Left kidney (tissue), 1 donor: ENCODE measurements at regions not wholly inside any gene's neighbourhood (a gene's known extent, or its start where the extent isn't known, plus 50 kb on each side); places are given as distances from the start of the nearest gene placed in this dataset.

Source experiments
- DNase-seq: peaks from one replicate; pipeline ENCODE4 v3.0.0-alpha.2; 2013

DNA sequence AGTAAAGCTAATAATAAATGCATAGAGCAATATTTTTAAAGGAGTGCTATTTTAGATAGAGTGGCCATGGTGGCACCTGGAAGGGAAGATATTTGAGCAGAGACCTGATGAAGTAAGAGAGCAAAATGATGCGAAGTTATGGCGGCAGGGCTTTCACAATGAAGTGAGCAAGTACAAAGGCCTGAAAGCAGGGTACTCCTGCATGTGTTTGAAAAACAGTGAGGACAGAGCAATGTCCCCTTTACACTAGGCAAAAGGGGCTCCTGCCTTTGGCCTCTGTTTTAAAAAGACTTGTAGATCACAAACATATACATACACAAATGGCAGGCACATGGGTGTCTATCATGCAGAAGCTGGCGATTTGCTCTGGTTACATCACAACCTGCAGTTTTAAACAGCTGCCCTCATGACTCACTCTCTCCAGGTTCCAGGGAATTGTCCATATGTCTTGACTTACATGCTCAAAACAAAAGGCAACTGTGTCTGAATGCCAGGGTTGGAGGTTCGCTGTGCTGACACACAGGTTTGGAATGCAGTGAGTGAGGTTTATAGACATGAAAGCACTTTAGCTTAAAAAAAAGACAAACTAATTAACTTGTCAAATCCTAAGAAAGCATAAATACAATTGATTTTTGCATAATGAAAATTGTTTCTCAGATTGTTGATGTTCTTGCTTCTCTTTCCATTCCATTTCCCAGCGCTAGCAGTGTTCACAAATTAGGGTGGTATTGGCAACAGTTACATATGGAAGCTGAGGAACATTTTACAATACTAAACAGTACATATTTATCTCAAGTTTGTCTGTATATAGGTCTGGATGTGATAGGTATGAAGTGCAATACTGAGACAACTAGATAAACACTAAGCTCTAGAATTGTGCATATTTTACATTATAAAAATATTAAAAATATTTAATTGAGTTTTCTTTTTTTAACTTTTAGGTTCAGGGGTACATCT lies 313.9 kb downstream of the BARHL2 start:
- no peak for DNase-seq

GRCh38 chr1:90400131-90400530 lies 317.0 kb downstream of the BARHL2 start:
- DNase-seq, result no peak

GRCh38 chr1:90396917-90397316 lies 320.2 kb downstream of the BARHL2 start:
- DNase-seq, result no peak

DNA sequence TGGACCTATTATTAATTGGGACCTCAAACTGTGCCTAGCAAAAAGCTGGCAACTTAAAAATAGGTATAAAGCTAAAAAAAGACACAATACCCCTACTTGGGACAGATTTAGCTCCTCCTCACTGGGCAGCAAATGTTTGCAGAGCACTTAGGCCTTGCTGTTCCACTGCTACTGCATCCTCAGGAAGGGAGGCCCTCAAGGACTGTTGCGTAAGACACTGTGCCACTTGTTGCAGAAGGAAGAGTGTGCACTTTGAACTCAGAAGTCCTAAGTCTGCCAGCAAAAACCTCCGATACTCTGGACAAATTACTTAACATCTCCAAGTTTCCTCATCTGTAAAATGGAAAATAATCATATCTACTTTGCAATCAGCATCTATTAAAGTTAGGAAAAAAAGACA lies 322.9 kb downstream of the BARHL2 start:
- no peak for DNase-seq

- no peak for DNase-seq
Measured at GRCh38 chr1:90393025-90393424, 324.1 kb downstream of the BARHL2 start.

DNA sequence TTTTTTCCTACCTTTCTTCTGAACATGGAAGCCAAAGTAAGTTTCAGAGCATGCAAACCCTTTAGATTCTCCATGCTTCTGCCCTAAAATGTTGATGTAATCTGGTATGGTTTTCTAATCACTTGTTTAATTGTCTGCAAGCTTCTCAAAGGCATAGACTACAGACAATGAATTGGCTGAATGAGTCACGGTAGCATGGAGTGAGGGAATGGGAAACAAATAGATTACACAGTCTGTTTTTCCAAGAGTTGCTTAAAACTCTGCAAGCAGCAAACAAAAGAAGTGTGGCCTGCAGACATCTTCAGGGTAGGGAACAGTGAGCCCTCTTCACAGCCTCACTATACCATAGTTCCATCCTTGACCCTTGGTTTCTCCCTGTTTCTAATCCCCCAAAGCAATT lies 326.0 kb downstream of the BARHL2 start:
- no peak for DNase-seq

DNA sequence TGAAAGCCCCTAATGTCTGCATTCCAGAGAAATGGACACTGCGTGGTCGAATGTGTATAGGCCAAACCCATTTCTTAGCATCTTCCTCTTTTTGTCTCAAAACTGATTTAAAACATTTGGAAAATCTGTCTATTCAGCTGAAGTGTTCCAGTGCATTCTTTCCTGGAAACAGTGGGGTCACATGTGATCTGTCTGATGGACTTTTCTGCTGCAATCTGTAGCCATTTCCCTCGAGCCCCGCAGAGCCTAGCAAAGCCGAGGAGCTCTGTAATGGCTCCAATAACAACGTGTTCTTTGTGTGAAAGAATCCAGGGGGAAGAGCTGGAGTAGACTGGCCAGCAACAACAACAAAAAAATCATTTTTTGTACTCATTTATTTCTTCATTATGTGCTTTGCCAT lies 329.3 kb downstream of the BARHL2 start:
- no peak for DNase-seq

DNA sequence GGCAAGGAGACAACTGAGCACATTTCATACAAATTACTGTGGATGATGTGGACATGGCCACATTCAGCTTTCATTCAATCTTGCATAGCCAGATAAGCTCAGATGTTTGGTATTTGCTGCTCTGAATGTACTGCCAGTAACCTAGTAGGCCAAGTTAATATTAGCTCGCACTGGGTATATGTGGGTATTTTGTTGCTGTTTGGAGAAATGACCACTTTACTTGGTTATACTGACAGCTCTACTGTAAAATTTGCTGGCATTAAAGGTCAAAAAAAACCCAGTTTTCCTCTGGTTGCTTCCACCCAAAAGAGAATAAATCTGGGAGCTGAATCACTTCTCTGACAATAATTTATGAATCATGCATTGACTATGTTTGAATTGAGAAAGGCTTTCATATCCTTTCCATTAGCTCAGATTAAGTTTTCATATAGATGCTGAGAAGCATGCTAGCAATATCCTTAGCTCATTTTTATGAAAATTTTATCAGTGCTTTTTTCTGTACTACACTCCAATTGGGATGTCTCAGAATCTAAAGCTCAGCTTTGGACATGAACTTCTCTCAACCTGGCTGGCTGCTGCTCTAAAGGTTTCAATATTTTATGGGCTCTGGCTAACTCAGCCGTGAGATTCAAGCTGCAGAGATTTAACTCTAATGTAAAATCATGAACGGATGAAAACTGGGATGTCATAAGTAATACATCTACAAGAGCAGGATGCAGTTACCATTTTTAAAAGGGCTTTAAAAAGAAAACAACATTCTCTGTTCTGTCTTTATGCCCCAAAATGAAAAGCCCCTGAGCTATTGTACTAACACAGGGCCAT lies 330.0 kb downstream of the BARHL2 start:
- no peak for DNase-seq

DNA sequence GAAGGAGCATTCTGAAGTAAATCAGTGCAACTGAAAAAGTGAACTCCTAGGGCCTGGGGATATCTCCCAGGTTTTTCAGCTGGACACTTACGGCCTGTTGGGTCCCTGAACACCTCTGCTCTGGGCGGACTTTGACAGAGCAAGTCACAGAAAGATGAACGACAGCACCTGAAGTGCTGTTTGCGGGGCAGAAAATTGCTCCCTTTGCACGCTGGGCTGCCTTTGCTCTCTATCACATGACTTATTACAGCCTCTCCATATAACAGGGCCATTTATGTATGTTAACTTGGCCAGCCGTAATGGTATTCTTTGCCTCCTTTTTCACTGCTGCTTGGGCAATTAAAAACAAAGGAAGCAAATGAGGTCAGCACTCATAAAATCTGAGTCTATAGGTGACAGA lies 332.9 kb downstream of the BARHL2 start:
- no peak for DNase-seq

- DNase-seq, result no peak
Measured at GRCh38 chr1:90382161-90382560, 334.9 kb downstream of the BARHL2 start.

DNA sequence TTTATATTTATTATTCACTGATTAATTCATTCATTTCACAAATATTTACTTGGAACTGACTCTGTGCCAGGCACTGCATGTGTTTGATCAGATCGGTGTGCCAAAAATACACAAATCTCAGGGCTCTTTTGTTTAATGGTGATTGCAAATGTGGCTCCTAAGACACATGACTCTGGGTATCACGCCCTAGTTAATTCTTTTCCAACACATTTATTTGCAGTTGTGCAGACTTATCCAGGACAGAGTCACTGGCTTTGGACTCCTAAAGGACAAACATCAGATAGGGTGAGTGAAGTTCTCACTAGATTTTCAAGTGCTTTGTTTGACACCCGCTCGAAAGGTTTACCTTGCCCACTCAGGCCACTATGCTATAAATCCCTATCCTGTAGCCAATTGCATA lies 335.5 kb downstream of the BARHL2 start:
- no peak for DNase-seq

DNA sequence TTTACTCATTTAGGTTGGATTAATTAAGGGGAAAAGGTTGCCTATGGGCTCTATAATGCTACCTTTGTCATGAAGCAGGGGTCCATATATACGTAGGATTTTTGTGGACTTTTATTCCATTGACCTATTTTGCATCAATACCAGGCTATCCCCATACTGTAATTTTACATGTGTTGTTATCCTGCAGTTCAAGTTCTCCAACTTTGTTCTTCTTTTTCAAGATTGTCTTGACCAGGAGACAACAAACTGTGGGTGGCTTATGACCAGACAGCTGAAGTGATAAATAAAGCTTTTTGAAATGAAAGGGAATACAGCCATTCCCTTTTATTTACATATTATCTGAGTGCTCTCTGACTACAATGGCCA lies 345.7 kb downstream of the BARHL2 start:
- no peak for DNase-seq

- no peak for DNase-seq
Measured at GRCh38 chr1:90370686-90371447, 346.2 kb downstream of the BARHL2 start.

- no peak for DNase-seq
Measured at GRCh38 chr1:90362163-90362562, 354.9 kb downstream of the BARHL2 start.

DNA sequence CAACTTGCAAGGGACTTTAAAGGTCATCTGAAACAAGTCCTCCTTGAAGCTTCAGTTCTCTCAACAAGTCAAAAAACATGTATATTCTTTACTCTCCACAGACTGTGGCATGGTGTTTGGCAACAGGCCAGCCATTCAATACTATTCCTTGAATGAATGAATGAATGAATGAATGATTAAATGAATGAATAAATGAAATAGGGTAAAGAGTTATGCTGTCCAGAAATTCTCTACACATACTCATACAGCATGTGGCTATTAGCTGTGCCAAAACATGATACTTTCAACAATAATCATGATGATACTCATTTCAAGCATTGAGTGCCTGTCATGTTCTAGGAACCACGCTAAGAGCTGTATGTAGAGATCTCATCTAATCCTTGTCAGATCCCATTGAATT lies 356.1 kb downstream of the BARHL2 start:
- DNase-seq, result no peak

GRCh38 chr1:90359994-90360393 lies 357.1 kb downstream of the BARHL2 start:
- DNase-seq, result no peak

DNA sequence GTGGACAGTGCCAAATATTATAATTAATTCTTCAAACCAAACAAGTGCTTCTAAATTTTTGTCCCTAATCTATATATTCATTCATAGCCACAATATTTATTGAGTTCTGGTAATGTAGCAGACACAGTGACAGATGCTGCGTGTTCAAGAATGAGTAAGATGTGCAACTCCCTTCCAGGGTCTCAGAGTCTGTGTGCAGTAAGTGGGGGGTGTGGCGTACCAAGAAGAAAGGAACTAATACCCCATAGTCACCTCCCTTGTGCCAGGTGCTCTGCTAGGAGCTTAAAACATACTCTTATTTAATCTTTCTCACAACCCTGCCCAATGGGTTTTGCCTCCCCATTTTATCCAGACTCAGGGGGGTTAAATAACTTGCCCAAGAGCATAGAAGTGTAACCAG lies 358.7 kb downstream of the BARHL2 start:
- DNase-seq, result no peak

- DNase-seq, result no peak
Measured at GRCh38 chr1:90357995-90358394, 359.1 kb downstream of the BARHL2 start.

DNA sequence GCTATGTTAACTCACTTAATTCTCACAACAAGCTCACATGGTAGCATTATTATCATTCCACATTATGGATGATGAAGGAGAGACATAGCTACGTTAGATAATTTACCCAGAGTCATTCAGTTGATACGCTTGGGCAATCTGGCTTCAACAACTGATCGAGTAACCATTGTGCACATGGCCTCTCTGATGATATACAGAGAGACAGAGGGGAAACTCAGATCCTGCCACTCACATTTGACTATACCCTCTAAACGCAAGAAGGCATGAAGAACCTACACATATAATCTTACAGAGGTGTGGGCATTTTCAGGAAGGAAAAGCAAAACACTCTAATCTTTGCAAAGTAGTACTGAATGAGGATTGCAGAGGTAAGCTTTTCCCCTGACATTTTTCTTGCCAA lies 360.1 kb downstream of the BARHL2 start:
- no peak for DNase-seq

DNA sequence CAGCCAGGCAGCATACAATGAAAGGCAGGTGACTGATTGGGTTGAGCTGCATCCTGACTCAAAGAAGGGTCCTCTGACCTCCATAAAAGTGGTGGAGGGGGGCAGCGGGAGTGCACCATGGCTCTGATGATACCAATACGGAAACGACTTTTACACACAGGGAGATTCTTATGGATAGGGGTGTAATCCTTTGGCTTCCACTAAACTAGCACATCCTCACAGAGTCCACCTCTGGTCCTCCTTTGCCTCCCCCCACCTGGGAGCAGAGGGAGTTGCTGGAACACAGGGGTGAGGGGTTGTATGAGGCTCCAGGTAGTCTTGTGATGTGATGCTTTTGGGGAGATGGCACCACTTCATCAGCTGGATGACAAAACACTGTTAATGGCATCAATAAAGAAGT lies 361.0 kb downstream of the BARHL2 start:
- DNase-seq, result no peak

DNA sequence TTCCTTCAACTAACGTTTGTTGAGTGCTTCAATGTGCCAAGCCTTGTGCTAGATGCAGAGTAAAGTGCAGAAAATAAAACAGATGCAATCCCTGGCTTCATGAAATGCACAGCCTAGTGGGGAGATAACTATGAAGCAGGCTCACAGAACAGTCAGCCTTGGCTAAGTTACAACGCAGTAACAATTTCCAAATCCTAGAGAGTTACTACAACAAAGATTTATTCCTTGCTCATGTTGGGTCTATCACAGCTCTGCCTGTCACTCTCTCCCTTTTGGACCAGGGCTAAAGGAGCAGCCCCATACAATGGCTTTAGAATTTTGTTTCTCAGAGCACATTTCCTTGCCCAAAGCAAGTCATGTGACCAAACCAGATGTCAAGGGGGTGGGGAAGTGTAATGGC lies 359.8 kb downstream of the ZNF326 start:
- DNase-seq, result no peak

DNA sequence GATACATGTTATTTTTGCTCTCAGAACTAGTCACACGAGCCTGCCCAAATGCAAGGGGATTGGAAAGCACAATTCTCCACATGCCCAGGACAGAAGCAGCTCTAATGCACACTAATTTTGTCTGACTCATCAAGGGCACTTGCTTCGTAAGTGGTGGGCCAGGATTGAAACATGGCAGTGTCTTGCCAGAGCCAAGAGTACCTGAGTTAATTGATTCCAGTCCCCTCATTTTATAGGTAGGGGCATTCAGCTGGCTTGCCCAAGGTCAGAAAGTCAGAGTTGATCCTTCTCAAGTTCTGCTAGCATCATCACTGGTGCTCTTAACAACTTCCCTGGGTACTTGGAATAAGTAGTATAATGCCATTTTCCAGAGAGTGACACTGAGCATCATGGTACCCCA lies 356.1 kb downstream of the ZNF326 start:
- no peak for DNase-seq

DNA sequence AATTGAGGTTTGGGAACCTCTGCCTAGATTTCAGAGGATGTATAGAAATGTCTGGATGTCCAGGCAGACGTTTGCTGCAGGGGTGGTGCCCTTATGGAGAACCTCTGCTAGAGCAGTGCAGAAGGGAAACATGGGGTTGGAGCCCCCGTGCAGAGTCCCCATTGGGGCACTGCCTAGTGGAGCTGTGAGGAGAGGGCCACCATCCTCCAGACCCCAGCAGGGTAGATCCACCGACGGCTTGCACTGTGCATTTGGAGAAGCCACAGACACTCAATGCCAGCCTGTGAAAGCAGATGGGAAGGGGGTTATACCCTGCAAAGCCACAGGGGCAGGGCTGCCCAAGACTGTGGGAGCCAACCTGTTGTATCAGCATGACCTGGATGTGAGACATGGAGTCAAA lies 354.6 kb downstream of the ZNF326 start:
- DNase-seq, result no peak
